ENCODE measurements at regions not wholly inside any gene's neighbourhood (a gene's known extent, or its start where the extent isn't known, plus 50 kb on each side); places are given as distances from the start of the nearest gene placed in this dataset.

DNA sequence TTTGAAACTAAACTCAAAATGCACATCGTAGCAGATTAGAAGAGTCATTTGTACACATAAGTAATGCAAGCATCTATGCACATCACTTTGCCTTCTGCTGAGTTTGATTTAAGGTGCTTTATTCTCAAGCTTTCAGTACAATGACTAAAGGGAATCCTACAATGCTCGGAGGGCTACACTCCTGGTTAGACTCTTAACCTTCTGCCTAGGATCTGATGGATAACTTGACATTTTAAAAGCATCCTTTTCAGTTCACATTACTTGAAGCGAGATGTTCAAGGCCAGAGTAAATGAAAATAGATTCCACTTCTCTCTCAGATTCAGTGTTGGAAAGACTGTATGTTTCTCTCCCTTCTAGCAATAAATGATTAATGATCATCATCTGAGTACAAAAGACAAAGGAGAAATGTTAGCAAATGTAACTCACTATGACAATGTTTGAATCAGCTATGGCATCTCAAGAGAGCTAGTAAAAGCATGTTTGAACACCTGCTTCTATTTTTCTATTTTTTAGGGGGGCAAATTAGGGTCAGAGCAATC lies 259.2 kb upstream of the ANO3 start:
- H3K27me3 ChIP-seq, result no peaks in the 10 kb centered on the region
- H3K9me3 ChIP-seq, result no peaks in the 10 kb centered on the region
- ATAC-seq (ENCODE audit: low FRiP score in 2 of 2) (no peak), DNase-seq (no peak)
- no peaks in the 10 kb centered on the region for H3K4me1 ChIP-seq
- TF ChIP-seq EP300 (IDR thresholded peaks at IDR 0.05) (no peak), POLR2AphosphoS5 (IDR thresholded peaks at IDR 0.05) (no peak), POLR2A (IDR thresholded peaks at IDR 0.05) (no peak)
- TF ChIP-seq, protein P1, sequence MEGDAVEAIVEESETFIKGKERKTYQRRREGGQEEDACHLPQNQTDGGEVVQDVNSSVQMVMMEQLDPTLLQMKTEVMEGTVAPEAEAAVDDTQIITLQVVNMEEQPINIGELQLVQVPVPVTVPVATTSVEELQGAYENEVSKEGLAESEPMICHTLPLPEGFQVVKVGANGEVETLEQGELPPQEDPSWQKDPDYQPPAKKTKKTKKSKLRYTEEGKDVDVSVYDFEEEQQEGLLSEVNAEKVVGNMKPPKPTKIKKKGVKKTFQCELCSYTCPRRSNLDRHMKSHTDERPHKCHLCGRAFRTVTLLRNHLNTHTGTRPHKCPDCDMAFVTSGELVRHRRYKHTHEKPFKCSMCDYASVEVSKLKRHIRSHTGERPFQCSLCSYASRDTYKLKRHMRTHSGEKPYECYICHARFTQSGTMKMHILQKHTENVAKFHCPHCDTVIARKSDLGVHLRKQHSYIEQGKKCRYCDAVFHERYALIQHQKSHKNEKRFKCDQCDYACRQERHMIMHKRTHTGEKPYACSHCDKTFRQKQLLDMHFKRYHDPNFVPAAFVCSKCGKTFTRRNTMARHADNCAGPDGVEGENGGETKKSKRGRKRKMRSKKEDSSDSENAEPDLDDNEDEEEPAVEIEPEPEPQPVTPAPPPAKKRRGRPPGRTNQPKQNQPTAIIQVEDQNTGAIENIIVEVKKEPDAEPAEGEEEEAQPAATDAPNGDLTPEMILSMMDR (IDR thresholded peaks at IDR 0.05), result no peak
- no peak overlapping the region for H3K27ac ChIP-seq
- no peaks in the 10 kb centered on the region for H3K36me3 ChIP-seq
- 80 to 82% methylated on average over 3 of the region's 3 CpGs for WGBS, 2 donors
- no peak overlapping the region for H3K4me3 ChIP-seq

DNA sequence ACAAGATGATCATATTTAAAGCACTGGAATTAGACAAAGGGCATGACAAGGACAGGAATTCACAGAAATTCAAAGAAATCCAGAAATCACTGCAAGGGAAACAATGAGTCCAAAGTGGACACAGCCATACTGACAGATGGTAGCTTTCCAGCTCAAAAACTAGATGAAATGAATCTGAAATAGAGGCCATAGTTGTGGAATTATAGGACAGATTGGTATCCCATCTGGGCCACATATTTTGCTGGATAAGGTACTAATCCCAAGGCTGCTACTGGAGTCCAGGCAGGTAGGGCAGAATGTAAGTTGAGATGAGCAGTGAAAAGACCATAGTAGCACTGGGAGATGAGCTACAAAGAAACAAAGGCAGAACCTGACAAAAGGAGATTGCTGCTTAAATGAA lies 258.3 kb upstream of the ANO3 start:
- DNase-seq, result no peak
- TF ChIP-seq EP300 (IDR thresholded peaks at IDR 0.05) (no peak), POLR2AphosphoS5 (IDR thresholded peaks at IDR 0.05) (no peak), POLR2A (IDR thresholded peaks at IDR 0.05) (no peak)
- TF ChIP-seq, protein P1 (IDR thresholded peaks at IDR 0.05), result no peak
- H3K9me3 ChIP-seq, result no peaks in the 10 kb centered on the region
- H3K4me3 ChIP-seq, result no peak overlapping the region
- no peaks in the 10 kb centered on the region for H3K27me3 ChIP-seq
- ATAC-seq (ENCODE audit: low FRiP score in 2 of 2), result no peak
- no peaks in the 10 kb centered on the region for H3K36me3 ChIP-seq
- no peak overlapping the region for H3K27ac ChIP-seq
- H3K4me1 ChIP-seq, result no peaks in the 10 kb centered on the region

DNA sequence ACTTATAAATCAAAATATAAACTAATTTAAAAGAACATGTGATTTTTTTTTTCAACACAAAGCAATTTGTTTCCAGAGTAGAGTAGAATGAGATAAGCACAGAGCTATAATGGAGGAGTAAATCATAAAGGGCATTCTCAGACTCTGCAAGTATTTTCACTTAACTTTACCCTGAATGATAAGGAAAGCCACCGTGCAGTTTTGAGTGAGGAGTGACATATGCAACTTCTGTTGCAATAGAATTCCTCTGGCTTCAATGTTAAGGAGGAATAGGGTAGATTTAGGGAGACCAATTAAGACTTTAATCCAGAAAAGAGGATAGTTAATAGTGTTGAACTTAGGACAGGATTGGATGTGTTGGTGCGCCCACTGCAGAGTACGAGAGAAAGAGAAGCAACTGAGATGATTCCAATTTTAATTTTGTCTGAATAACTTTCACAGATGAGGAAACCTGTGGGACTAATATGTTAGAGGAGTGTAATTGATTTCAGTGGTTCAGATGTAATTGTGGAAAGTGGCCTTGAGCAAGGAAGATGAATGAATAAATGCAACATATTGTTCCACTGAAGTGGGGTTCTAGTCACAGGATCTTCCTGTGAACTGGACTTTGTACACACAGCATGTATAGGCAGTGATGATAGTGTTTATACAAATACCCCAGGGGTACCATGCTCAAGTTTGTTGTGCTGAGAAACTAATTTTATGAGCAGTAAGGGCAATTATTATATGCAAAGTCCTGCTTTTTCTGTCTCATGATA lies 255.5 kb upstream of the ANO3 start:
- 74 to 77% methylated on average over 3 of the region's 3 CpGs for WGBS, 2 donors
- Histone ChIP-seq H3K4me3 (no peak overlapping the region), H3K9me3 (no peaks in the 10 kb centered on the region), H3K36me3 (no peaks in the 10 kb centered on the region), H3K27ac (no peak overlapping the region), H3K4me1 (no peaks in the 10 kb centered on the region), H3K27me3 (no peaks in the 10 kb centered on the region)
- no peak for TF ChIP-seq EP300 (IDR thresholded peaks at IDR 0.05)
- no peak for TF ChIP-seq POLR2A (IDR thresholded peaks at IDR 0.05)
- no peak for TF ChIP-seq POLR2AphosphoS5 (IDR thresholded peaks at IDR 0.05)
- TF ChIP-seq, protein P1 (IDR thresholded peaks at IDR 0.05), result no peak
- no peak for ATAC-seq (ENCODE audit: low FRiP score in 2 of 2)
- no peak for DNase-seq

DNA sequence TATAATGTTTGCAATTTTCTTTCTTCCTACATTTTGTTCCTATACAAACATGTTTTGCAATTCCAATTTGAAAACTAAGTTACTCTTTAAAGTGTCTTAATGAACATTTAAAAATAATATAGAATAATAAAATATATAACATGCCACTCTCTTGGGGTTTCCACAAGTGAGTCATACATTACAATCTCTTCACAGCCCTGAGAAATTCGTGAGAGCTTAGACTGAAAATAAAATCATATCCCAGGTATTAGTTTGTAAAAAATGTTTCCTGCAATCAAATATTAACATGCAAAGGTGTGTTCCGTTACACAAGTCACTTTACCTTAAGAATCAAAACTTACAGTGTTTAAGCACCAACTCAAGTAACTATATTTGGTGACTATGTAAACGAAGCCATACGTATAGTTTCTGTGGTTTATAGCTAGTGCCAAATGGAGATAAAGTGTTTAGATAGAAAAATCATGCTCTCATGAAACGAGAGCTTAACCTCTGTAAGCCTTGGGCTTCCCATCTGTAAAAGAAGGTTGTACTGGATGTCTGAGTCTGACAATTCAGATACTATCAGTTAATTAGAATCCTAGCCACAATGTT lies 253.6 kb upstream of the ANO3 start:
- no peaks in the 10 kb centered on the region for H3K27me3 ChIP-seq
- DNase-seq (no peak), ATAC-seq (ENCODE audit: low FRiP score in 2 of 2) (no peak)
- no peaks in the 10 kb centered on the region for H3K9me3 ChIP-seq
- no peak overlapping the region for H3K27ac ChIP-seq
- TF ChIP-seq EP300 (IDR thresholded peaks at IDR 0.05) (no peak), POLR2A (IDR thresholded peaks at IDR 0.05) (no peak), POLR2AphosphoS5 (IDR thresholded peaks at IDR 0.05) (no peak)
- TF ChIP-seq, protein P1 (IDR thresholded peaks at IDR 0.05), result no peak
- 49 to 56% methylated on average over 5 of the region's 5 CpGs for WGBS, 2 donors
- no peaks in the 10 kb centered on the region for H3K36me3 ChIP-seq
- no peaks in the 10 kb centered on the region for H3K4me1 ChIP-seq
- no peak overlapping the region for H3K4me3 ChIP-seq

Measured in upper lobe of left lung (tissue), 6 donors.